Bronchial epithelial cell (primary cell): ENCODE measurements at regions not wholly inside any gene's neighbourhood (a gene's known extent, or its start where the extent isn't known, plus 50 kb on each side); places are given as distances from the start of the nearest gene placed in this dataset.

ENCODE experiments used
- DNase-seq: peaks from one replicate; pipeline ENCODE4 v3.0.0-alpha.2; 2010; ENCODE audit warnings: low read depth
- FAIRE-seq: peaks from 2 replicates; lab custom pipeline; 2011; peaks lifted over from hg19 to GRCh38; lab: Jason Lieb, UNC
- H3K27me3 ChIP-seq: 2 replicates; pipeline ENCODE4 v1.5.1; 2011; ENCODE audit warnings: low read length; ENCODE audit not compliant: control insufficient read depth, insufficient read depth
- H3K36me3 ChIP-seq: 2 replicates; pipeline ENCODE4 v1.5.1; 2011; ENCODE audit warnings: low read length; ENCODE audit not compliant: control insufficient read depth, insufficient read depth
- H3K4me3 ChIP-seq: 2 replicates; pipeline ENCODE4 v1.5.1; 2011; ENCODE audit warnings: mild to moderate bottlenecking, low read depth, low read length, control low read depth
- TF ChIP-seq, protein P1 (sequence below): IDR thresholded peaks from 2 replicates; pipeline ENCODE4 v1.5.1; 2011; ENCODE audit warnings: mild to moderate bottlenecking, moderate library complexity, low read length, control low read depth, inconsistent platforms; ENCODE audit not compliant: insufficient read depth, severe bottlenecking

DNA sequence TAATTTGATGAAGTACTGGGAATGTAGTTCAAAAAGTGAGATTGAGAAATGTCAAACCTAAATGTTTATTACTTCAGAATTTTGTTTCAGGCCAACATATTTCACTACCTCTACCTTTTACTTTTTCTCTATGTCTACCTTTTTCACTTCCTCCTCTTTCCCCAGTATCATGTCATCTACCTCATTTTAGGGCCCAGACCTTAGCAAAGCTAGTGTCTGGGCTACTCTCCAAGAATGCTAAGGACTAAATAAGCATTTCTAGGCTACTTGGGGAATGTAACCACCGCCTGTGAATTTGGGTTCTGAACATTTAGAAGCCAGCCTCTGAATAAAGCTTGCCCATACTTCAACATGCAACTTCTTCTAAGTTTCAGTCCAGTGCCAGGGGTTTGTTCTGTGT is 330.4 kb downstream of the SLC4A3 start:
- Histone ChIP-seq H3K4me3 (no peak overlapping the region), H3K36me3 (no peaks in the 10 kb centered on the region), H3K27me3 (no peaks in the 10 kb centered on the region)
- no peak for DNase-seq
- FAIRE-seq, result no peak
- TF ChIP-seq, protein P1, sequence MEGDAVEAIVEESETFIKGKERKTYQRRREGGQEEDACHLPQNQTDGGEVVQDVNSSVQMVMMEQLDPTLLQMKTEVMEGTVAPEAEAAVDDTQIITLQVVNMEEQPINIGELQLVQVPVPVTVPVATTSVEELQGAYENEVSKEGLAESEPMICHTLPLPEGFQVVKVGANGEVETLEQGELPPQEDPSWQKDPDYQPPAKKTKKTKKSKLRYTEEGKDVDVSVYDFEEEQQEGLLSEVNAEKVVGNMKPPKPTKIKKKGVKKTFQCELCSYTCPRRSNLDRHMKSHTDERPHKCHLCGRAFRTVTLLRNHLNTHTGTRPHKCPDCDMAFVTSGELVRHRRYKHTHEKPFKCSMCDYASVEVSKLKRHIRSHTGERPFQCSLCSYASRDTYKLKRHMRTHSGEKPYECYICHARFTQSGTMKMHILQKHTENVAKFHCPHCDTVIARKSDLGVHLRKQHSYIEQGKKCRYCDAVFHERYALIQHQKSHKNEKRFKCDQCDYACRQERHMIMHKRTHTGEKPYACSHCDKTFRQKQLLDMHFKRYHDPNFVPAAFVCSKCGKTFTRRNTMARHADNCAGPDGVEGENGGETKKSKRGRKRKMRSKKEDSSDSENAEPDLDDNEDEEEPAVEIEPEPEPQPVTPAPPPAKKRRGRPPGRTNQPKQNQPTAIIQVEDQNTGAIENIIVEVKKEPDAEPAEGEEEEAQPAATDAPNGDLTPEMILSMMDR, result no peak

DNA sequence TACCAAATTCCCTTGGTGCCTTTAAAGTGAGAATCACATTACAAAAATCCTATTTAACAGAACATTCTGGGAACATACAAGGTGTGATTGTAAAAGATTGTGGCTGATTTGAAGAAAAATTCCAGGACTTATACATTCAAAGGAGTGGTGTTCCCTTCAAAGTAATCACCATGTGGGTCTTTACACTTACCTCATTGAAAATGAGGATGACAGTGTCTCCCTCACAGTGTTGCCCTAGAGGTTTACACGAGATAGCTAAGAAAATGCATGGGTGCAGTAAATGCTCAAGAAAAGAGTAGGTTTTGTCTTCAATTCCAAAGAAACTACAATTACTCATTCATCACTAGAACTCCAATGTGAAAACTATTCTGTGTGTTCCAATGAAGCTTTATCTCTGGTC is 331.5 kb downstream of the SLC4A3 start:
- DNase-seq, result no peak
- Histone ChIP-seq H3K27me3 (no peaks in the 10 kb centered on the region), H3K4me3 (no peak overlapping the region), H3K36me3 (no peaks in the 10 kb centered on the region)
- TF ChIP-seq, protein P1, result no peak
- no peak for FAIRE-seq

DNA sequence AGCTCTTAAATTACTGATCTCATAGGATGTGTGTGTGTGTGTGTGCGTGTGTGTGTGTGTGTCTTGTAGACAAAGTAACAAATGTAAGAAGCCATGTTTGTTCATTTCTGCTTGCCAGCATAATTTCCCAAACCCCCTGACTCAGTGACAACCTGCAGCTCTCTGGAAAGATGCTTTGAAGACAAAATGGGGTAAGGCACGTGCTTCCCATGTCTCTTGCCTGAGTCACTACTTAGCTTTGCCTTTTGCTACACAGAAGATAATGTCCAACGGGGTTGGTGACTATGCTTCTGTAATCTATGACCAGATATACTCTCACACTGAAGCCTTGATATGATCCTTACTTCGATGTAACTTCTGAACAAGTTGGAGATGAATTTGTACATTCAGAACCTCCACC is 332.0 kb downstream of the SLC4A3 start:
- Histone ChIP-seq H3K27me3 (no peaks in the 10 kb centered on the region), H3K36me3 (no peaks in the 10 kb centered on the region), H3K4me3 (no peak overlapping the region)
- TF ChIP-seq, protein P1, result no peak
- DNase-seq (no peak), FAIRE-seq (no peak)

DNA sequence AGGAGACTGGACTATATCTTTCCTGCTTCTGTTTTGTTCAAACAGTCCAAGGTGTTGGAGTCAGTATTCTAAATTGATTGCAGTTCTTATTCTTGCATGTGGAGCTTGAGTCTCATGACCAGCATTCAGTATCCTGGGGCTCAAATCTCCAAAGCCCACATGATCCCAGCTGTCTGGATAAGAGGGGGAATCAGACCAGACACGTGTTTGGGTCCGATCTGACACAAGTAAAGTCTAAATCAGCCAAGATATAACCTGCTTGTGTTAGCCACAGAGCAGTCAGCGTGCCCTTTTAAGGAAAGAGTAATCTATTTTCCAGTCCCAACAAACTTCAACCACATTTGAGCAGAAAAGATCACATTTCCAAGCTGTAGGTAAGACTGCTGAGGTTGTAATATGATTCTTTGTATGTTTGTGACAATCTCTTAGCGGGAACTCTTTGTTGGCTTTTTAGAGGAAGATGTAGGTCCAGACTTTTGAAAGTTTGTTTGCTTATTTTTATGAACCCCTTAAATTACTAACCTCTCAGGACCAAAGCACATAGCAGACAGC is 334.6 kb downstream of the SLC4A3 start:
- Histone ChIP-seq H3K36me3 (no peaks in the 10 kb centered on the region), H3K4me3 (no peak overlapping the region), H3K27me3 (no peaks in the 10 kb centered on the region)
- DNase-seq, result no peak
- no peak for FAIRE-seq
- TF ChIP-seq, protein P1, result no peak

DNA sequence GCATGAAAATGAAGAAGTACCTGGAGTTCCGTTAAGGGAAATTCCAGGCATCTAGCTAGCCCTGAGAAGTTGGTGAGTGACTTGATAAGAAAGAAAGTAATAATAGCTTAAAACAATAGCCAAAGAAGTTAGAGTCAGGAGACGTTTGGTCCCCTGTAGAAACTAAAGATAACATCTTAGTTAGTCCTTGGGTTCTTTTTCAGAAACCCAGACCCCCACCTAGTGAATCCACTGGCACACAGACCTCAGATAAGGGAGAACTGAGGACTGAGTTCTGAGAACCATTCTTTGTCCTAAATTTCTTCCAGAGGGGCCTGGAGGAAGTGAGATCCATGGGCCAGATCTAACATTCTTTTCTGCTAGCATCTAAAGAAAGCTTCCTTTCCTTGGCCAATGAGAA is 335.4 kb downstream of the SLC4A3 start:
- TF ChIP-seq, protein P1, result no peak
- no peaks in the 10 kb centered on the region for H3K36me3 ChIP-seq
- DNase-seq (no peak), FAIRE-seq (no peak)
- no peaks in the 10 kb centered on the region for H3K27me3 ChIP-seq
- no peak overlapping the region for H3K4me3 ChIP-seq
